ENCODE measurements at regions not wholly inside any gene's neighbourhood (a gene's known extent, or its start where the extent isn't known, plus 50 kb on each side); places are given as distances from the start of the nearest gene placed in this dataset.

DNA sequence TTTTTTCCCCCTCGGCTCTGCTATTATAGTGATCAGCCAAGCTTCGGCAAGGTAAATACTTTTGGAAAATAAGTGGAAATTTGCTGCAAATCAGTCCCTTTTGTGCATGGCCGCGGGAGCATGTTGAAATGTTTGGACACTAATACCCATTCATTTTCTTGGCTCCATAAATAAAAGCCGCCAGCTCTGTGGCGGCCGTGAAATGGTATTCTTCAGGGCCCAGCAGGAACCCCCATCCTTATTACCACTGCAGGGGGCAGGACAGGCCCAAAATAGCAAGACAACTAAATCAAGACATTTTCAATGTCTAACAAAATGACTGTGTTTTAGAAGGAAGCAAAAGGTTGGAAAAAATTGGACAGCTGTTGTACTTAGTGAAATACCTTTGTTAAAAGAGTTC is 362.3 kb downstream of the NR2F2 start:
- no peak for DNase-seq (ENCODE audit: low read depth, low spot score)

More for the DNA sequence above, 362.3 kb downstream of the NR2F2 start:
- no peak overlapping the region for H3K4me2 ChIP-seq (ENCODE audit: insufficient read depth, low read length)
- no peaks in the 10 kb centered on the region for H3K9me1 ChIP-seq (replicated peaks; ENCODE audit: control insufficient read depth, extremely low read depth, insufficient read depth, low read length)
- BruUV-seq (replicated peaks): no TSS peak
- dilution Hi-C loops (cut with MboI; ENCODE audit: extremely low pct_ligation_motif_present, low sequenced_read_pairs): no loop called here
- H3K79me2 ChIP-seq (ENCODE audit: control insufficient read depth, insufficient read depth, low read length): no peaks in the 10 kb centered on the region
- H3K4me1 ChIP-seq (ENCODE audit: control insufficient read depth, extremely low read depth, insufficient read depth, low read length): no peaks in the 10 kb centered on the region
- no peak for FAIRE-seq
- TF ChIP-seq, protein P1, sequence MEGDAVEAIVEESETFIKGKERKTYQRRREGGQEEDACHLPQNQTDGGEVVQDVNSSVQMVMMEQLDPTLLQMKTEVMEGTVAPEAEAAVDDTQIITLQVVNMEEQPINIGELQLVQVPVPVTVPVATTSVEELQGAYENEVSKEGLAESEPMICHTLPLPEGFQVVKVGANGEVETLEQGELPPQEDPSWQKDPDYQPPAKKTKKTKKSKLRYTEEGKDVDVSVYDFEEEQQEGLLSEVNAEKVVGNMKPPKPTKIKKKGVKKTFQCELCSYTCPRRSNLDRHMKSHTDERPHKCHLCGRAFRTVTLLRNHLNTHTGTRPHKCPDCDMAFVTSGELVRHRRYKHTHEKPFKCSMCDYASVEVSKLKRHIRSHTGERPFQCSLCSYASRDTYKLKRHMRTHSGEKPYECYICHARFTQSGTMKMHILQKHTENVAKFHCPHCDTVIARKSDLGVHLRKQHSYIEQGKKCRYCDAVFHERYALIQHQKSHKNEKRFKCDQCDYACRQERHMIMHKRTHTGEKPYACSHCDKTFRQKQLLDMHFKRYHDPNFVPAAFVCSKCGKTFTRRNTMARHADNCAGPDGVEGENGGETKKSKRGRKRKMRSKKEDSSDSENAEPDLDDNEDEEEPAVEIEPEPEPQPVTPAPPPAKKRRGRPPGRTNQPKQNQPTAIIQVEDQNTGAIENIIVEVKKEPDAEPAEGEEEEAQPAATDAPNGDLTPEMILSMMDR (IDR thresholded peaks at IDR 0.05; ENCODE audit: extremely low read depth in 1 of 2, insufficient read depth in 1 of 2, low read depth in 1 of 2, low read length in 2 of 2): no peak
- TF ChIP-seq POLR2AphosphoS5 (IDR thresholded peaks at IDR 0.05; ENCODE audit: insufficient read depth, low read depth, low read length) (no peak), FOS (IDR thresholded peaks at IDR 0.05; ENCODE audit: borderline replicate concordance, insufficient read depth, low read length) (no peak), POLR2A (IDR thresholded peaks at IDR 0.05; ENCODE audit: low read depth, low read length) (no peak), JUN (IDR thresholded peaks at IDR 0.05; ENCODE audit: borderline replicate concordance, insufficient read depth, insufficient read length, low read depth) (no peak), GATA2 (IDR thresholded peaks at IDR 0.05; ENCODE audit: insufficient read depth, insufficient read length, low read depth, low read length) (no peak), MYC (IDR thresholded peaks at IDR 0.05; ENCODE audit: low read depth, low read length) (no peak), EZH2 (IDR thresholded peaks at IDR 0.05; ENCODE audit: borderline replicate concordance, low read depth, low read length, severe bottlenecking) (no peak)
- TF ChIP-seq, protein P2, sequence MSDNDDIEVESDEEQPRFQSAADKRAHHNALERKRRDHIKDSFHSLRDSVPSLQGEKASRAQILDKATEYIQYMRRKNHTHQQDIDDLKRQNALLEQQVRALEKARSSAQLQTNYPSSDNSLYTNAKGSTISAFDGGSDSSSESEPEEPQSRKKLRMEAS (IDR thresholded peaks at IDR 0.05; ENCODE audit: insufficient read depth, insufficient read length): no peak
- H3K27ac ChIP-seq (ENCODE audit: insufficient read depth, low read depth, low read length): no peak overlapping the region
- no peak overlapping the region for H3K4me3 ChIP-seq (replicated peaks in 1 of 3; ENCODE audit: insufficient read depth in 1 of 3, low read depth in 1 of 3, low read length in 3 of 3)
- no peak overlapping the region for H3K9ac ChIP-seq (replicated peaks; ENCODE audit: extremely low read depth, insufficient read depth, low read length)
- H3K36me3 ChIP-seq (ENCODE audit: control insufficient read depth in 2 of 2, extremely low read depth in 1 of 2, insufficient read depth in 2 of 2, low read length in 2 of 2): no peaks in the 10 kb centered on the region
- intact Hi-C loops (cut with micrococcal nuclease): no loop called here
- ChIA-PET CTCF (interaction anchor here (0.7 kb wide), 1 partner anchor 9 kb away, joined by 5 read pairs; no protein-coding TSS in a partner anchor), POLR2A (no interaction called here)
- no peaks in the 10 kb centered on the region for H4K20me1 ChIP-seq (replicated peaks; ENCODE audit: control insufficient read depth, extremely low read depth, insufficient read depth, low read length)
- no peak overlapping the region for H2AFZ ChIP-seq (ENCODE audit: low read depth, low read length)
- no peaks in the 10 kb centered on the region for H3K27me3 ChIP-seq (ENCODE audit: control insufficient read depth in 2 of 2, insufficient read depth in 2 of 2, low read length in 2 of 2)
- no peaks in the 10 kb centered on the region for H3K9me3 ChIP-seq (replicated peaks; ENCODE audit: control insufficient read depth, insufficient read depth, low read length)

All from endothelial cell of umbilical vein (primary cell).